PC-9 (cell line): ENCODE measurements at regions not wholly inside any gene's neighbourhood (a gene's known extent, or its start where the extent isn't known, plus 50 kb on each side); places are given as distances from the start of the nearest gene placed in this dataset.

Experiments
- BruUV-seq: library from RNA; stranded (reverse); fragments of 400-500 nt; replicated peaks from 2 replicates; lab custom pipeline; 2021; lab: Mats Ljungman, UMichigan
- CTCF ChIA-PET: fragments of 300-600 bp; sonication (Branson Sonifier 250); formaldehyde crosslinking; loops from one replicate; lab custom pipeline; 2022; ENCODE audit warnings: antibody characterized with exemption; lab: Charles Lee
- POLR2A ChIA-PET: fragments of 300-600 bp; sonication (Branson Sonifier 250); formaldehyde crosslinking; loops from one replicate; lab custom pipeline; 2022; ENCODE audit warnings: antibody characterized with exemption; ENCODE audit not compliant: unreplicated experiment; lab: Charles Lee
- DNase-seq, 2 experiments: peaks; one replicate each; pipeline versions ENCODE4 v3.0.0 to v3.0.0-alpha.2; 2015 to 2022; ENCODE audit warnings: mixed read lengths in 1 of 2
- H2AFZ ChIP-seq: fragments of 200-600 bp; sonication (generic); 2 replicates; pipeline ENCODE4 v1.8.1; 2017; ENCODE audit warnings: antibody characterized with exemption
- H3F3A ChIP-seq: fragments of 200-600 bp; sonication (generic); 2 replicates; pipeline ENCODE4 v1.8.1; 2017; ENCODE audit warnings: antibody characterized with exemption, mild to moderate bottlenecking, low read depth; ENCODE audit not compliant: insufficient read depth
- H3K27ac ChIP-seq: fragments of 200-600 bp; sonication (generic); 2 replicates; pipeline ENCODE4 v1.6.1; 2016; ENCODE audit warnings: mixed run types
- H3K27me3 ChIP-seq: fragments of 200-600 bp; sonication (generic); 2 replicates; pipeline ENCODE4 v1.6.1; 2016; ENCODE audit warnings: low read depth, mixed run types; ENCODE audit not compliant: insufficient read depth
- H3K36me3 ChIP-seq: fragments of 200-600 bp; sonication (generic); 2 replicates; pipeline ENCODE4 v1.6.1; 2016; ENCODE audit warnings: low read depth, mixed run types
- H3K4me1 ChIP-seq: fragments of 200-600 bp; sonication (generic); replicated peaks from 2 replicates; pipeline ENCODE4 v1.6.1; 2016; ENCODE audit warnings: mixed run types; ENCODE audit not compliant: insufficient read depth
- H3K4me2 ChIP-seq: fragments of 200-600 bp; sonication (generic); 2 replicates; pipeline ENCODE4 v1.6.1; 2017; ENCODE audit warnings: mixed run types
- H3K4me3 ChIP-seq: fragments of 200-600 bp; sonication (generic); 2 replicates; pipeline ENCODE4 v1.6.1; 2016; ENCODE audit warnings: mixed run types
- H3K79me2 ChIP-seq: fragments of 200-600 bp; sonication (generic); 2 replicates; pipeline ENCODE4 v1.6.1; 2017; ENCODE audit warnings: low read depth, mixed run types
- H3K9me2 ChIP-seq: fragments of 200-600 bp; sonication (generic); 2 replicates; pipeline ENCODE4 v1.8.1; 2017; ENCODE audit warnings: mild to moderate bottlenecking; ENCODE audit not compliant: insufficient read depth
- H3K9me3 ChIP-seq: fragments of 200-600 bp; sonication (generic); 2 replicates; pipeline ENCODE4 v1.8.1; 2016; ENCODE audit warnings: low read depth; ENCODE audit not compliant: insufficient read depth
- H4K20me1 ChIP-seq: fragments of 200-600 bp; sonication (generic); 2 replicates; pipeline ENCODE4 v1.8.1; 2017; ENCODE audit not compliant: insufficient read depth
- EZH2 ChIP-seq: fragments of 200-600 bp; sonication (generic); IDR thresholded peaks from 2 replicates; pipeline ENCODE4 v1.8.0; 2017; ENCODE audit warnings: antibody characterized with exemption, low read depth
- intact Hi-C: fragments of 100-400 bp; cut with micrococcal nuclease; formaldehyde crosslinking; loops from one replicate; pipeline ENCODE4 v1.10.0; 2022; ENCODE audit not compliant: unreplicated experiment
- TF ChIP-seq, protein P1 (sequence below): fragments of 200-600 bp; sonication (generic); conservative IDR thresholded peaks from 2 replicates; pipeline ENCODE4 v1.6.1; 2017; ENCODE audit warnings: mixed run types, antibody characterized with exemption, mild to moderate bottlenecking, moderate library complexity

DNA sequence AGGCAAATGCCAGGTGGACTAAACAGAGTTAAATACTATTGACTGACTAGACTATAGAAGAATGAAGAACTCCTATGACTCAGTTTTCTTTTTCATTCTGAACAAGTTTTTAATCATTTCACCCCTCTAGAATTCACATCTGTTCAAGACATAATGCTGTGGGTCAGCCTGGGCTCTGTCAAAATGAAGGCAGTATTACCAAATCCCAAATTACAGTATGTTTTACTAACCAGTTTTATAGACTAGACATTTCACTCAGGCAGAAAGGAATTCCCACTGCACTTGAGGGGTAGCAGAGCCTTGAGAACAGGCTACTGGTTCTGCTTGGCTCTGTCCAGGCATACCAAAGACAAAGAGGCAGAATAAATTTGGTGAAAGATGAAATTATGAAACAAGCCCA is 511.7 kb downstream of the EPHA4 start:
- Histone ChIP-seq H4K20me1 (no peaks in the 10 kb centered on the region), H3K4me2 (no peak overlapping the region), H3K9me3 (no peaks in the 10 kb centered on the region), H3K36me3 (no peaks in the 10 kb centered on the region), H3K9me2 (no peaks in the 10 kb centered on the region), H3K4me1 (no peaks in the 10 kb centered on the region), H3K79me2 (no peaks in the 10 kb centered on the region), H3K4me3 (no peak overlapping the region), H2AFZ (no peak overlapping the region), H3F3A (no peaks in the 10 kb centered on the region), H3K27me3 (no peaks in the 10 kb centered on the region), H3K27ac (no peak overlapping the region)
- CTCF ChIA-PET, result no interaction called here
- no TSS peak for BruUV-seq
- intact Hi-C loops, result no loop called here
- TF ChIP-seq, protein P1, sequence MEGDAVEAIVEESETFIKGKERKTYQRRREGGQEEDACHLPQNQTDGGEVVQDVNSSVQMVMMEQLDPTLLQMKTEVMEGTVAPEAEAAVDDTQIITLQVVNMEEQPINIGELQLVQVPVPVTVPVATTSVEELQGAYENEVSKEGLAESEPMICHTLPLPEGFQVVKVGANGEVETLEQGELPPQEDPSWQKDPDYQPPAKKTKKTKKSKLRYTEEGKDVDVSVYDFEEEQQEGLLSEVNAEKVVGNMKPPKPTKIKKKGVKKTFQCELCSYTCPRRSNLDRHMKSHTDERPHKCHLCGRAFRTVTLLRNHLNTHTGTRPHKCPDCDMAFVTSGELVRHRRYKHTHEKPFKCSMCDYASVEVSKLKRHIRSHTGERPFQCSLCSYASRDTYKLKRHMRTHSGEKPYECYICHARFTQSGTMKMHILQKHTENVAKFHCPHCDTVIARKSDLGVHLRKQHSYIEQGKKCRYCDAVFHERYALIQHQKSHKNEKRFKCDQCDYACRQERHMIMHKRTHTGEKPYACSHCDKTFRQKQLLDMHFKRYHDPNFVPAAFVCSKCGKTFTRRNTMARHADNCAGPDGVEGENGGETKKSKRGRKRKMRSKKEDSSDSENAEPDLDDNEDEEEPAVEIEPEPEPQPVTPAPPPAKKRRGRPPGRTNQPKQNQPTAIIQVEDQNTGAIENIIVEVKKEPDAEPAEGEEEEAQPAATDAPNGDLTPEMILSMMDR, result no peak
- no peak for DNase-seq
- POLR2A ChIA-PET, result no interaction called here

DNA sequence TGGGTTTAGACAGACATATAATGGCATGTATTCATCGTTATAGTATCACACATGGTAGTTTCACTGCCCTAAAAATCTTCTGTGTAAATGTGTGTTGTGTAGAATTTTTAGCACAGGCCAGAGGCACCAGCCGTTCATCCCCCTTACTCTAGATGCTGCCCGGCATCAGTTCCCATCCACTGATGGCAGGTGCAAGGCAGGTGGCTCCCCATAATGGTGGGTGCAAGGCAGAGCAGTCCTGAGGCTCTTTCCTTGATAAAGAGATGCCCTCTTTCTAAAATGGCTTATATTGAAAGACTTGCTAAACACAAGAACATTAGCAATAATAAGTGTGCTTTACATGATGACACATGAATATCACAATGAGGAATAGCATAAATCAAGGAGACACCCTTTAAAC is 508.5 kb downstream of the EPHA4 start:
- POLR2A ChIA-PET, result no interaction called here
- H3K36me3 ChIP-seq, result no peaks in the 10 kb centered on the region
- TF ChIP-seq, protein P1, result no peak

DNA sequence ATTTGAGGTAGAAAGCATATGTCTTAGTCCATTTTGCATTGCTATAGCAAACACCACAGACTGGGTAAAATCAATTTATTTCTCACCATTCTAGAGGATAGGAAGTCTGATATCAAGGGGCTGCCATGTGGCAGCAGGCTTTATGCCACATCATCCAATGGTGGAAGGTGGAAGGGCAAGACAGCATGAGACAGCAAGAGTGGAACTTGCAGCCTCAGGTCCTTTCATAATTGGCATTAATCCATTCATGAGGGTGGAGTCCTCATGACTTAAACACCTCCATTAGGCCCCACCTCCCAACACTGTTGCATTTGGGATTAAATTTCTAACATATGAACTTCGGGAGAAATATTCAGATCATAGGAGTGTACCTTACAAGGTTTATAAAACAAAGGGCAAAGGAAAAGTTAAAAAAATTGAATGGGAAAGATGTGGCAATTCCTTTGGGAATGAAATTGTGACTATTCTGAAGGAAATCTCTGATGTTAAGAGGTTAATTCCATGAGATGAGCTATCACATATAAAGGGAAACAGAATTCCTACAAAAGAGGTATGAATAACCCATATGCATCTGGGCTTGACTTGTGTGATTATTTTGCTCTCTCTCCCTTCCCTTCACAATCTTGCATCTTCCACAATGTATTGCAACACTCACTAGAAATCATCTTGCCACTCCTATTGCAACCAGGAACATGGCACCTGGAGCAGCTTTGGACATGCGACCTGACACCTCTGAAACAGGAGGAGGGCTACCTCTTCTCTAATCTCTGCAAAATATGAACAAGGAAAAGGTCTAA is 507.8 kb downstream of the EPHA4 start:
- H3K4me2 ChIP-seq, result no peak overlapping the region
- H3K27me3 ChIP-seq, result no peaks in the 10 kb centered on the region
- no peaks in the 10 kb centered on the region for H3F3A ChIP-seq
- no peak overlapping the region for H2AFZ ChIP-seq
- no peak overlapping the region for H3K27ac ChIP-seq
- TF ChIP-seq, protein P1, result no peak
- TF ChIP-seq EZH2, result no peak
- no peaks in the 10 kb centered on the region for H3K36me3 ChIP-seq
- ChIA-PET CTCF (no interaction called here), POLR2A (no interaction called here)
- no peaks in the 10 kb centered on the region for H3K79me2 ChIP-seq
- no peaks in the 10 kb centered on the region for H3K9me2 ChIP-seq
- no peaks in the 10 kb centered on the region for H3K4me1 ChIP-seq
- no peaks in the 10 kb centered on the region for H3K9me3 ChIP-seq
- no peak overlapping the region for H3K4me3 ChIP-seq
- intact Hi-C loops, result no loop called here
- BruUV-seq, result no TSS peak
- H4K20me1 ChIP-seq, result no peaks in the 10 kb centered on the region
- DNase-seq, result no peak

More for the DNA sequence above, 508.5 kb downstream of the EPHA4 start:
- no peak overlapping the region for H2AFZ ChIP-seq
- H3K4me1 ChIP-seq, result no peaks in the 10 kb centered on the region
- no peak for DNase-seq
- H3K4me3 ChIP-seq, result no peak overlapping the region
- intact Hi-C loops, result no loop called here
- no peaks in the 10 kb centered on the region for H3K9me2 ChIP-seq
- H3K79me2 ChIP-seq, result no peaks in the 10 kb centered on the region
- no TSS peak for BruUV-seq
- no peak overlapping the region for H3K27ac ChIP-seq
- H3F3A ChIP-seq, result no peaks in the 10 kb centered on the region
- CTCF ChIA-PET, result no interaction called here
- H3K9me3 ChIP-seq, result no peaks in the 10 kb centered on the region
- H3K27me3 ChIP-seq, result no peaks in the 10 kb centered on the region
- no peaks in the 10 kb centered on the region for H4K20me1 ChIP-seq
- H3K4me2 ChIP-seq, result no peak overlapping the region
